Trophoblast cell (in vitro differentiated cells and primary cell): ENCODE measurements at regions not wholly inside any gene's neighbourhood (a gene's known extent, or its start where the extent isn't known, plus 50 kb on each side); places are given as distances from the start of the nearest gene placed in this dataset.

Experiments
- DNase-seq, 2 donors: peaks; one replicate each; pipeline ENCODE4 v3.0.0-alpha.2; 2016
- H2AFZ ChIP-seq: 2 replicates; pipeline ENCODE4 v1.6.1; 2013; ENCODE audit warnings: low read length, moderate library complexity, mild to moderate bottlenecking; ENCODE audit not compliant: insufficient read depth, poor library complexity
- H2AK5ac ChIP-seq: 2 replicates; pipeline ENCODE4 v1.6.1; 2013; ENCODE audit warnings: mild to moderate bottlenecking, low read length
- H2BK120ac ChIP-seq: 2 replicates; pipeline ENCODE4 v1.6.1; 2013; ENCODE audit warnings: low read length, mild to moderate bottlenecking, moderate library complexity; ENCODE audit not compliant: insufficient read depth, poor library complexity
- H2BK12ac ChIP-seq: 2 replicates; pipeline ENCODE4 v1.6.1; 2013; ENCODE audit warnings: mild to moderate bottlenecking, low read length, moderate library complexity
- H2BK5ac ChIP-seq: 2 replicates; pipeline ENCODE4 v1.6.1; 2013; ENCODE audit warnings: low read length, low read depth, moderate library complexity, mild to moderate bottlenecking; ENCODE audit not compliant: poor library complexity
- H3K14ac ChIP-seq: 2 replicates; pipeline ENCODE4 v1.6.1; 2013; ENCODE audit warnings: mild to moderate bottlenecking, low read length
- H3K18ac ChIP-seq: 2 replicates; pipeline ENCODE4 v1.6.1; 2013; ENCODE audit warnings: mild to moderate bottlenecking, low read length
- H3K23ac ChIP-seq: 2 replicates; pipeline ENCODE4 v1.6.1; 2013; ENCODE audit warnings: low read length
- H3K27ac ChIP-seq: 2 replicates; pipeline ENCODE4 v1.5.1; 2013; ENCODE audit warnings: low read depth, mild to moderate bottlenecking, inconsistent platforms, low read length, moderate library complexity
- H3K27me3 ChIP-seq: 2 replicates; pipeline ENCODE4 v1.6.1; 2013; ENCODE audit warnings: inconsistent platforms, mild to moderate bottlenecking, low read length, moderate library complexity; ENCODE audit not compliant: insufficient read depth
- H3K36me3 ChIP-seq, 2 experiments: 1 replicate in 1 of 2; 2 replicates in 1 of 2; pipeline ENCODE4 v1.6.1; 2013; ENCODE audit warnings: low read length in 2 of 2, mild to moderate bottlenecking in 2 of 2, moderate library complexity in 1 of 2; ENCODE audit not compliant: insufficient read depth in 2 of 2, control insufficient read depth in 1 of 2
- H3K4ac ChIP-seq: 2 replicates; pipeline ENCODE4 v1.6.1; 2013; ENCODE audit warnings: low read depth, mild to moderate bottlenecking, low read length, moderate library complexity
- H3K4me1 ChIP-seq, 2 experiments: 1 replicate in 1 of 2; 2 replicates in 1 of 2; pipeline ENCODE4 v1.6.1; 2013; ENCODE audit warnings: low read length in 2 of 2, mild to moderate bottlenecking in 2 of 2, moderate library complexity in 1 of 2; ENCODE audit not compliant: insufficient read depth in 2 of 2, control insufficient read depth in 1 of 2
- H3K4me2 ChIP-seq: 2 replicates; pipeline ENCODE4 v1.6.1; 2013; ENCODE audit warnings: inconsistent platforms, mild to moderate bottlenecking, low read length, moderate library complexity
- H3K4me3 ChIP-seq: 2 replicates; pipeline ENCODE4 v1.5.1; 2013; ENCODE audit warnings: mild to moderate bottlenecking, low read depth, low read length, inconsistent platforms
- H3K79me1 ChIP-seq: one replicate; pipeline ENCODE4 v1.6.1; 2013; ENCODE audit warnings: low read length
- H3K79me2 ChIP-seq: 2 replicates; pipeline ENCODE4 v1.6.1; 2013; ENCODE audit warnings: low read length, mild to moderate bottlenecking; ENCODE audit not compliant: control insufficient read depth, insufficient read depth, poor library complexity
- H3K9ac ChIP-seq: 2 replicates; pipeline ENCODE4 v1.6.1; 2013; ENCODE audit warnings: mild to moderate bottlenecking, low read length
- H3K9me3 ChIP-seq: 2 replicates; pipeline ENCODE4 v1.6.1; 2013; ENCODE audit warnings: low read depth, mild to moderate bottlenecking, control low read depth, inconsistent platforms, low read length; ENCODE audit not compliant: insufficient read depth
- H4K12ac ChIP-seq: 2 replicates; pipeline ENCODE4 v1.6.1; 2013; ENCODE audit warnings: low read depth, mild to moderate bottlenecking, low read length, moderate library complexity
- H4K8ac ChIP-seq: 2 replicates; pipeline ENCODE4 v1.6.1; 2013; ENCODE audit warnings: low read depth, mild to moderate bottlenecking, low read length, moderate library complexity
- H4K91ac ChIP-seq: one replicate; pipeline ENCODE4 v1.6.1; 2013; ENCODE audit warnings: low read depth, mild to moderate bottlenecking, low read length, moderate library complexity
- WGBS: extraction: QIAGEN DNeasy Blood & Tissue Kit; methylation state at CpG from one replicate; pipeline ENCODE4 v1.1.7; 2013; ENCODE audit warnings: missing lambda C conversion rate; ENCODE audit not compliant: insufficient read length, insufficient coverage; ENCODE audit errors: extremely low coverage; 5-methylcytosine and 5-hydroxymethylcytosine counted together

- no peak overlapping the region for H3K27ac ChIP-seq
- H3K4me3 ChIP-seq, result no peak overlapping the region
- H3K4me2 ChIP-seq, result no peak overlapping the region
- H2AFZ ChIP-seq, result no peak overlapping the region
- no peaks in the 10 kb centered on the region for H3K36me3 ChIP-seq
- H4K91ac ChIP-seq, result no peak overlapping the region
- no peaks in the 10 kb centered on the region for H3K4me1 ChIP-seq
- H3K9ac ChIP-seq, result no peak overlapping the region
- no peak overlapping the region for H2BK120ac ChIP-seq
- no peak overlapping the region for H3K23ac ChIP-seq
- H3K4ac ChIP-seq, result no peak overlapping the region
- peaks cover 2% of the 10 kb centered on the region for H3K79me2 ChIP-seq
- peaks cover 2% of the 10 kb centered on the region for H3K9me3 ChIP-seq
- H2BK5ac ChIP-seq, result no peak overlapping the region
- H2AK5ac ChIP-seq, result no peak overlapping the region
- H3K18ac ChIP-seq, result no peak overlapping the region
- no peak overlapping the region for H4K12ac ChIP-seq
- H3K14ac ChIP-seq, result no peak overlapping the region
- H3K27me3 ChIP-seq, result no peaks in the 10 kb centered on the region
- H3K79me1 ChIP-seq, result no peaks in the 10 kb centered on the region
- no peak overlapping the region for H4K8ac ChIP-seq
- DNase-seq, result no peak
- no CpG with 5 or more reads among the region's 4 CpGs for WGBS
- no peak overlapping the region for H2BK12ac ChIP-seq
Measured at GRCh38 chr11:107139396-107139795, 121.1 kb upstream of the GUCY1A2 start.

GRCh38 chr11:107136892-107137291 lies 118.6 kb upstream of the GUCY1A2 start:
- H3K18ac ChIP-seq, result no peak overlapping the region
- no peak overlapping the region for H3K23ac ChIP-seq
- H4K91ac ChIP-seq, result no peak overlapping the region
- H3K4me2 ChIP-seq, result no peak overlapping the region
- H4K8ac ChIP-seq, result no peak overlapping the region
- no peak overlapping the region for H3K4ac ChIP-seq
- H3K79me2 ChIP-seq, result peaks cover 2% of the 10 kb centered on the region
- no peaks in the 10 kb centered on the region for H3K4me1 ChIP-seq
- no peaks in the 10 kb centered on the region for H3K9me3 ChIP-seq
- H3K27ac ChIP-seq, result no peak overlapping the region
- H3K9ac ChIP-seq, result no peak overlapping the region
- no peak overlapping the region for H3K4me3 ChIP-seq
- no peaks in the 10 kb centered on the region for H3K36me3 ChIP-seq
- no peak overlapping the region for H2BK5ac ChIP-seq
- H2AFZ ChIP-seq, result no peak overlapping the region
- no peak overlapping the region for H2BK12ac ChIP-seq
- no CpG with 5 or more reads among the region's 2 CpGs for WGBS
- no peak overlapping the region for H2AK5ac ChIP-seq
- no peaks in the 10 kb centered on the region for H3K27me3 ChIP-seq
- no peak overlapping the region for H4K12ac ChIP-seq
- H2BK120ac ChIP-seq, result no peak overlapping the region
- DNase-seq, result no peak
- H3K14ac ChIP-seq, result no peak overlapping the region
- H3K79me1 ChIP-seq, result no peaks in the 10 kb centered on the region

GRCh38 chr11:107131756-107132155 lies 113.5 kb upstream of the GUCY1A2 start:
- Histone ChIP-seq H3K4ac (no peak overlapping the region), H3K4me3 (no peak overlapping the region), H4K12ac (no peak overlapping the region), H3K79me1 (no peaks in the 10 kb centered on the region), H4K91ac (no peak overlapping the region), H2AK5ac (no peak overlapping the region), H3K23ac (no peak overlapping the region), H3K79me2 (no peaks in the 10 kb centered on the region), H3K36me3 (no peaks in the 10 kb centered on the region), H3K4me1 (no peaks in the 10 kb centered on the region), H3K14ac (no peak overlapping the region), H2BK12ac (no peak overlapping the region), H2BK5ac (no peak overlapping the region), H4K8ac (no peak overlapping the region), H3K27me3 (no peaks in the 10 kb centered on the region), H3K4me2 (no peak overlapping the region), H2BK120ac (no peak overlapping the region), H3K27ac (no peak overlapping the region), H2AFZ (no peak overlapping the region), H3K9ac (no peak overlapping the region), H3K9me3 (no peaks in the 10 kb centered on the region), H3K18ac (no peak overlapping the region)
- DNase-seq, result no peak
- no CpG with 5 or more reads among the region's 1 CpG for WGBS

- H3K23ac ChIP-seq, result no peak overlapping the region
- no peak overlapping the region for H2AFZ ChIP-seq
- no peak overlapping the region for H4K91ac ChIP-seq
- H3K27me3 ChIP-seq, result no peaks in the 10 kb centered on the region
- H2BK5ac ChIP-seq, result no peak overlapping the region
- no peak overlapping the region for H3K4ac ChIP-seq
- H3K18ac ChIP-seq, result no peak overlapping the region
- no peak overlapping the region for H3K14ac ChIP-seq
- peaks cover 0 to 2% of the 10 kb centered on the region in 2 experiments for H3K4me1 ChIP-seq
- no peaks in the 10 kb centered on the region for H3K9me3 ChIP-seq
- WGBS, result no CpG with 5 or more reads among the region's 1 CpG
- no peak overlapping the region for H4K12ac ChIP-seq
- H3K4me3 ChIP-seq, result no peak overlapping the region
- H3K4me2 ChIP-seq, result no peak overlapping the region
- no peak overlapping the region for H4K8ac ChIP-seq
- no peak for DNase-seq
- H2BK12ac ChIP-seq, result no peak overlapping the region
- H3K79me1 ChIP-seq, result no peaks in the 10 kb centered on the region
- no peak overlapping the region for H2BK120ac ChIP-seq
- no peak overlapping the region for H3K27ac ChIP-seq
- no peaks in the 10 kb centered on the region for H3K36me3 ChIP-seq
- H2AK5ac ChIP-seq, result no peak overlapping the region
- no peaks in the 10 kb centered on the region for H3K79me2 ChIP-seq
- H3K9ac ChIP-seq, result no peak overlapping the region
Measured at GRCh38 chr11:107123022-107123421, 104.7 kb upstream of the GUCY1A2 start.
